GM12892 (cell line): ENCODE measurements at regions not wholly inside any gene's neighbourhood (a gene's known extent, or its start where the extent isn't known, plus 50 kb on each side); places are given as distances from the start of the nearest gene placed in this dataset.

Experiments used
- POLR2A ChIP-seq: IDR thresholded peaks from 2 replicates; pipeline ENCODE4 v1.6.1; 2011; ENCODE audit warnings: low read depth, low read length, control low read depth
- POLR2AphosphoS5 ChIP-seq: IDR thresholded peaks from 2 replicates; pipeline ENCODE4 v1.6.1; 2011; ENCODE audit warnings: low read depth, low read length, control low read depth

DNA sequence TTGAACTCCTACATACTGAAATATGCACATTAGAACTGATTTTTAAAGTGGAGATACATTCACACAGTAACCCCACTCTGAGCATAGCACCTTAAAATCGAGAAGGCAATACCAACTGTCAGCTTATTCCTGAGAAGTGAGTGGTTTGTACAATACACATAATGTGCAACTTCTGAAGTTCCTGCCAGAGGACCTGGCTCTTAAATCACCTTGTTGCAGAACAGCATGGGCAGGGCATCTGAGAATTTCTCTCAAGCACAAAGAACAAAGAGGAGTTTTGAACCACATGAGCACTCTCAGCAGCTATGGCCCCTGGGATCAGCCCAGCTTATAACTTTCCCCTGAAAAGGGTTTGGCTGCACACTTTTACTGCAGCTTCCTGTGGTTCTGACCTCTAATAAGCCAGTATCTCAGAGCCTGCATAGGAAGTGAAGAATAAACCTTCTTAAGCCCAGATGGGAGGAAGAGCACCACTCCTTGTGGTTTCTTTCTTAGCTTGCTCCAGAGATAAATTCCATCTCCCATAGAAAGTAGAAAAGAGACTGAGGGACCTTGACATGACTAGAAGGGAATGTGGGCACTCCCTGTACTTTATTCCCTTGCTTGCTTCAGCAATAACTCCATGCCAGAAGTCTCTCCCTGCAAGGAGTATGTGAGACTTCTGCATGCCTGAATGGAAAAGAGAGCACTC lies 862.3 kb downstream of the SUCLG1 start:
- TF ChIP-seq POLR2AphosphoS5 (no peak), POLR2A (no peak)
